ENCODE measurements at regions not wholly inside any gene's neighbourhood (a gene's known extent, or its start where the extent isn't known, plus 50 kb on each side); places are given as distances from the start of the nearest gene placed in this dataset.

DNA sequence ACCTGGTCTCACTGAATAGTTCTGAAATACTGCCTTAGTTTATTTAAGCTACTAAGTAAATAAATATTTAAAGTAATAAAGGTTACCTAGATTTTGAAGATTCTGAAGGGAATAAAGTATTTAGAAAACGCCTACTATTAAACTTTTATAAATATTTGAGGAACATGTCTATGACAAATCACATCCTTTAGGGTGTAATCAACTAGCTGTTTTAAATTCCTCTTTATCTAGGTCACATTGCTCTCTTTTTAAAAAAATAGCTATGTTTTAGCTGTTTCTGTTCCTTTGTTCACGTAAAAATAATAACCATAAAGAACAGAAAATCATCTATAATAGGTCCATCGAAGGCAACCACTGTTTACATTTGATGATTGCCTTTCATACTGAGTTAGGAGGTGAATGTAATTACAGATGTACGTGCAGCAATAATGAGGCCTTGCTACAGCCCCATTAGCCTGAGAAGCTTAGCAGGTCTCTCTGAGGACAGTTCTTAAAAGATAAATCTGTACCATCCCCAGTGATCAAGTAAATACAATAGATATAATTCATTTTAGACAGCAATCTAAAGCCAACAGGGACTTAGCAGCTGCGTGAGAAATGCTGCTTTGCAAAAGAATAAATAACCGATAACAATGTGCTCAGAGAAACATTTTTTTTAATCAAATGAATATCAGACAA lies 449.5 kb downstream of the LIG4 start:
- no peak for TF ChIP-seq CTCF (conservative IDR thresholded peaks at IDR 0.05 in 1 of 2, IDR thresholded peaks at IDR 0.05 in 1 of 2; ENCODE audit: extremely low read depth in 1 of 2, insufficient read depth in 1 of 2, low read depth in 1 of 2, low read length in 2 of 2)
- TF ChIP-seq EZH2 (IDR thresholded peaks at IDR 0.05; ENCODE audit: borderline replicate concordance, low read length): no peak
